HepG2 (cell line): ENCODE measurements at regions not wholly inside any gene's neighbourhood (a gene's known extent, or its start where the extent isn't known, plus 50 kb on each side); places are given as distances from the start of the nearest gene placed in this dataset.

Experiments used
- ATAC-seq: fragments of 200-7000 bp; cut with Tn5 transposase; 3 replicates; pipeline ENCODE4 v1.9.1; 2020; ENCODE audit warnings: mild to moderate bottlenecking, moderate library complexity
- BruUV-seq: library from RNA; stranded (reverse); fragments of 400-500 nt; replicated peaks from 2 replicates; lab custom pipeline; 2021; lab: Mats Ljungman, UMichigan
- CTCF ChIA-PET: fragments of 300-600 bp; formaldehyde crosslinking; extraction: SDS; loops from one replicate; lab custom pipeline; 2021; ENCODE audit warnings: low total read pairs, inconsistent platforms, low intra/inter-chr PET ratio; lab: Yijun Ruan, JAX
- POLR2A ChIA-PET: fragments of 350-600 bp; sonication (Branson Sonifier 250); formaldehyde crosslinking; loops from one replicate; lab custom pipeline; 2020; ENCODE audit warnings: antibody characterized with exemption, inconsistent platforms; lab: Yijun Ruan, JAX
- DNase-seq: peaks from one replicate; pipeline ENCODE4 v3.0.0-alpha.2; 2015; ENCODE audit warnings: low spot score
- FAIRE-seq: peaks from 3 replicates; lab custom pipeline; 2011; peaks lifted over from hg19 to GRCh38; lab: Jason Lieb, UNC
- H2AFZ ChIP-seq: one replicate; pipeline ENCODE4 v1.6.1; 2011; ENCODE audit warnings: low read length, inconsistent platforms
- H3K27ac ChIP-seq: fragments of 300-600 bp; 3 replicates; pipeline ENCODE4 v1.8.0; 2011; ENCODE audit warnings: mixed run types, mild to moderate bottlenecking, mixed read lengths, low read length, inconsistent platforms; ENCODE audit not compliant: insufficient read depth; ENCODE audit errors: extremely low read length
- H3K27me3 ChIP-seq, 2 experiments: fragments of 200-600 bp in 1 of 2; 2 replicates in 1 of 2; 3 replicates in 1 of 2; pipeline versions ENCODE4 v1.6.0 to v1.8.0; 2011; ENCODE audit warnings: low read length in 2 of 2, mild to moderate bottlenecking in 2 of 2, moderate library complexity in 2 of 2, inconsistent platforms in 1 of 2; ENCODE audit not compliant: insufficient read depth in 2 of 2, control insufficient read depth in 1 of 2
- H3K36me3 ChIP-seq, 2 experiments: fragments of 200-600 bp in 1 of 2; replicated peaks in 1 of 2; 2 replicates in 1 of 2; 3 replicates in 1 of 2; pipeline versions ENCODE4 v1.5.1 to v1.8.0; 2011; ENCODE audit warnings: low read length in 2 of 2, inconsistent platforms in 1 of 2; ENCODE audit not compliant: insufficient read depth in 2 of 2, control insufficient read depth in 1 of 2
- H3K4me1 ChIP-seq: 2 replicates; pipeline ENCODE4 v1.5.1; 2012; ENCODE audit warnings: low read length, inconsistent platforms; ENCODE audit not compliant: insufficient read depth
- H3K4me2 ChIP-seq: 2 replicates; pipeline ENCODE4 v1.6.0; 2011; ENCODE audit warnings: low read depth, low read length, inconsistent platforms
- H3K4me3 ChIP-seq, 3 experiments: fragments of 200-600 bp in 1 of 3; sonication (generic), shearing (Covaris generic) in 1 of 3; replicated peaks in 1 of 3; 2 replicates each; pipeline ENCODE4 v1.5.1; 2011 to 2016; ENCODE audit warnings: low read length in 3 of 3, inconsistent platforms in 2 of 3, low read depth in 2 of 3, mild to moderate bottlenecking in 2 of 3, control low read depth in 1 of 3, mixed read lengths in 1 of 3; ENCODE audit not compliant: insufficient read depth in 1 of 3
- H3K79me2 ChIP-seq: one replicate; pipeline ENCODE4 v1.6.1; 2011; ENCODE audit warnings: low read length, inconsistent platforms; ENCODE audit not compliant: insufficient read depth
- H3K9ac ChIP-seq: 2 replicates; pipeline ENCODE4 v1.6.0; 2011; ENCODE audit warnings: mild to moderate bottlenecking, low read depth, low read length, inconsistent platforms; ENCODE audit not compliant: insufficient read depth
- H3K9me3 ChIP-seq: 2 replicates; pipeline ENCODE4 v1.5.1; 2012; ENCODE audit warnings: mild to moderate bottlenecking, low read length
- H4K20me1 ChIP-seq: 2 replicates; pipeline ENCODE4 v1.6.0; 2011; ENCODE audit warnings: inconsistent platforms, mild to moderate bottlenecking, low read length, moderate library complexity; ENCODE audit not compliant: insufficient read depth
- CENPT ChIP-seq: sonication (generic); formaldehyde crosslinking; IDR thresholded peaks from 2 replicates; pipeline ENCODE4 v1.8.0; 2022; ENCODE audit warnings: low read depth, mild to moderate bottlenecking, moderate library complexity, missing genetic modification reagents
- CHD4 ChIP-seq: fragments of 200-600 bp; sonication (generic); IDR thresholded peaks from 2 replicates; pipeline ENCODE4 v1.7.0; 2017; ENCODE audit warnings: mild to moderate bottlenecking, low read length, borderline replicate concordance
- HCFC1 ChIP-seq: fragments of 150-350 bp; IDR thresholded peaks from 2 replicates; pipeline ENCODE4 v1.6.1; 2014; ENCODE audit warnings: low read depth, low read length
- HDAC1 ChIP-seq: sonication (generic); formaldehyde crosslinking; IDR thresholded peaks from 2 replicates; pipeline ENCODE4 v1.5.1; 2020; ENCODE audit warnings: mild to moderate bottlenecking, missing genetic modification reagents
- KAT7 ChIP-seq: IDR thresholded peaks from 2 replicates; pipeline ENCODE4 v1.6.1; 2018; ENCODE audit warnings: borderline replicate concordance, missing compliant biosample characterization
- MXI1 ChIP-seq: IDR thresholded peaks from 3 replicates; pipeline ENCODE4 v1.6.1; 2012; ENCODE audit warnings: low read depth, low read length, inconsistent platforms, borderline replicate concordance
- ZNF616 ChIP-seq: sonication (generic); formaldehyde crosslinking; IDR thresholded peaks from 2 replicates; pipeline ENCODE4 v1.5.0; 2020; ENCODE audit warnings: low read depth, mild to moderate bottlenecking, missing genetic modification reagents
- ZSCAN21 ChIP-seq: sonication (generic); formaldehyde crosslinking; IDR thresholded peaks from 2 replicates; pipeline ENCODE4 v1.8.0; 2022; ENCODE audit warnings: mild to moderate bottlenecking, missing genetic modification reagents, moderate library complexity, borderline replicate concordance
- WGBS: methylation state at CpG from one replicate; pipeline ENCODE4 v1.1.6; 2017; ENCODE audit warnings: low lambda C conversion rate; 5-methylcytosine and 5-hydroxymethylcytosine counted together
- in situ Hi-C: cut with HindIII; loops from 2 replicates; pipeline ENCODE4 v1.10.0; 2017; ENCODE audit warnings: low pct_unique_long_range_greater_than_20kb; ENCODE audit not compliant: extremely low pct_ligation_motif_present
- intact Hi-C: fragments of 100-400 bp; cut with micrococcal nuclease; formaldehyde crosslinking; loops from one replicate; pipeline ENCODE4 v1.10.0; 2022; ENCODE audit not compliant: unreplicated experiment
- TF ChIP-seq, protein P1 (sequence below): sonication (generic); formaldehyde crosslinking; conservative IDR thresholded peaks from 2 replicates; pipeline ENCODE4 v1.4.0; 2020; ENCODE audit warnings: missing genetic modification reagents
- TF ChIP-seq, protein P2 (sequence below): sonication (generic); formaldehyde crosslinking; IDR thresholded peaks from 2 replicates; pipeline ENCODE4 v1.5.1; 2020; ENCODE audit warnings: mild to moderate bottlenecking, moderate library complexity, missing genetic modification reagents
- TF ChIP-seq, protein P3 (sequence below): sonication (generic); formaldehyde crosslinking; IDR thresholded peaks from 2 replicates; pipeline ENCODE4 v1.8.0; 2022; ENCODE audit warnings: missing genetic modification reagents, mild to moderate bottlenecking, moderate library complexity, borderline replicate concordance

DNA sequence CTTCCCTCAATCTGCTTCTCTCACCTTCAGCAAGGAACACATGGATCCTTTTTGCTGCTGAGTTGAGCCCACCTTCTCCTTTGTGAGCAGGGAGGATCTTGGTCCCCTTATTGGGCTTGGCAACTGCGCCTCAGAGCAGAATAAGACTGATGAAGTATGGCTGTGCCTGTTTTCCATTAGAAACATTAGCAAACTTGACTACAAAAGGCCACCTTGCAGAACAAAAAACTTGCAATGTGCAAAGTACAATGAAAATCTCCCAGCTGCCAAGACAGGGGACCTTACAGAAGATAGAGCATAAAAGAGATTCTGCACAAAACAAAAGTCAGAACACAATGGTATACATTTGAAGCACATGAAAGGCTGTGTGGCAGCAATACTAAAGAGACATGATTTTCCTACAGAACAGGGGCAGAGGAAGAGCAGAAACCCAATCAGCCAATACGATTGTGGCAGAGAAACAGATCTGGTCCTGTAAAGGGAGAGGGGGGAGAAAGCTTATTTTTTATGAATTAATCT lies 173.5 kb upstream of the SNX19 start:
- DNase-seq (no peak), ATAC-seq (no peak), FAIRE-seq (no peak)
- in situ Hi-C loops: no loop called here
- Histone ChIP-seq H3K4me1 (no peaks in the 10 kb centered on the region), H3K27me3 (peaks cover 0 to 2% of the 10 kb centered on the region in 2 experiments; a peak in 1 of 5 replicates), H4K20me1 (no peaks in the 10 kb centered on the region), H3K4me3 (no peak overlapping the region), H2AFZ (no peak overlapping the region), H3K79me2 (no peaks in the 10 kb centered on the region), H3K27ac (no peak overlapping the region), H3K4me2 (no peak overlapping the region), H3K9me3 (peaks cover 6% of the 10 kb centered on the region; the same call in 1 of the 2 replicates), H3K36me3 (no peaks in the 10 kb centered on the region), H3K9ac (no peak overlapping the region)
- no peak for TF ChIP-seq CENPT (CRISPR knock-in tag)
- intact Hi-C loops: no loop called here
- WGBS: 0% methylated on average over 2 of the region's 2 CpGs
- ChIA-PET POLR2A (no interaction called here), CTCF (no interaction called here)
- BruUV-seq: no TSS peak

DNA sequence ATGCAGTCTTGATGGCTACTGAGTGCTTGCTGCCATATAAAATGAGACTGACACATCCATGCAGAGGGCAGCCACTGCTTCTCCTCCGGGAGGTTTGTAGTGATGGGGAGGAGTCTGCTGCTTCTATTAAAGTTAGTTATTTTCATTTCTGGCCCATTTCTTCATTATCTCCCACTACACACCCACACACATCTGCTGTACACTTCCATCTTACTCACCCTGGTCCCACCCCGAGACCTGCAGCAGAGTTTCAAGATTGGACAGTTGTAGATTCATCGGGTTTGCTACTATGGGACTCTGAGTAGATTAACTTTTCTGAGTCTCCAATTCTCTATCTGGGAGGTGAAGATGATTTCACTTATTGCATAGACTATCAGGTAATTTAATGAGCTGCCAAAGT lies 176.2 kb upstream of the SNX19 start:
- in situ Hi-C loops (no loop called here), intact Hi-C loops (no loop called here)
- H3K9ac ChIP-seq: no peak overlapping the region
- ATAC-seq (no peak), DNase-seq (no peak), FAIRE-seq (no peak)
- H4K20me1 ChIP-seq: no peaks in the 10 kb centered on the region
- H3K79me2 ChIP-seq: no peaks in the 10 kb centered on the region
- no peak overlapping the region for H3K4me2 ChIP-seq
- no peaks in the 10 kb centered on the region for H3K36me3 ChIP-seq
- H3K4me3 ChIP-seq: no peak overlapping the region
- 6% methylated on average over 3 of the region's 3 CpGs for WGBS
- no peaks in the 10 kb centered on the region for H3K4me1 ChIP-seq
- no TSS peak for BruUV-seq
- no peak overlapping the region for H3K27ac ChIP-seq
- CTCF ChIA-PET: no interaction called here
- POLR2A ChIA-PET: no interaction called here
- H3K27me3 ChIP-seq: peaks cover 0 to 4% of the 10 kb centered on the region in 2 experiments; a peak in 1 of 5 replicates
- H2AFZ ChIP-seq: no peak overlapping the region
- H3K9me3 ChIP-seq: no peaks in the 10 kb centered on the region
- TF ChIP-seq HCFC1 (no peak), CHD4 (no peak), ZNF616 (no peak), ZSCAN21 (CRISPR knock-in tag) (no peak), KAT7 (CRISPR knock-in tag) (no peak), MXI1 (no peak), HDAC1 (CRISPR knock-in tag) (no peak)
- TF ChIP-seq, protein P1, sequence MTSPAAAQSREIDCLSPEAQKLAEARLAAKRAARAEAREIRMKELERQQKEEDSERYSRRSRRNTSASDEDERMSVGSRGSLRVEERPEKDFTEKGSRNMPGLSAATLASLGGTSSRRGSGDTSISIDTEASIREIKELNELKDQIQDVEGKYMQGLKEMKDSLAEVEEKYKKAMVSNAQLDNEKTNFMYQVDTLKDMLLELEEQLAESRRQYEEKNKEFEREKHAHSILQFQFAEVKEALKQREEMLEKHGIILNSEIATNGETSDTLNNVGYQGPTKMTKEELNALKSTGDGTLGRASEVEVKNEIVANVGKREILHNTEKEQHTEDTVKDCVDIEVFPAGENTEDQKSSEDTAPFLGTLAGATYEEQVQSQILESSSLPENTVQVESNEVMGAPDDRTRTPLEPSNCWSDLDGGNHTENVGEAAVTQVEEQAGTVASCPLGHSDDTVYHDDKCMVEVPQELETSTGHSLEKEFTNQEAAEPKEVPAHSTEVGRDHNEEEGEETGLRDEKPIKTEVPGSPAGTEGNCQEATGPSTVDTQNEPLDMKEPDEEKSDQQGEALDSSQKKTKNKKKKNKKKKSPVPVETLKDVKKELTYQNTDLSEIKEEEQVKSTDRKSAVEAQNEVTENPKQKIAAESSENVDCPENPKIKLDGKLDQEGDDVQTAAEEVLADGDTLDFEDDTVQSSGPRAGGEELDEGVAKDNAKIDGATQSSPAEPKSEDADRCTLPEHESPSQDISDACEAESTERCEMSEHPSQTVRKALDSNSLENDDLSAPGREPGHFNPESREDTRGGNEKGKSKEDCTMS: no peak
- TF ChIP-seq, protein P2, sequence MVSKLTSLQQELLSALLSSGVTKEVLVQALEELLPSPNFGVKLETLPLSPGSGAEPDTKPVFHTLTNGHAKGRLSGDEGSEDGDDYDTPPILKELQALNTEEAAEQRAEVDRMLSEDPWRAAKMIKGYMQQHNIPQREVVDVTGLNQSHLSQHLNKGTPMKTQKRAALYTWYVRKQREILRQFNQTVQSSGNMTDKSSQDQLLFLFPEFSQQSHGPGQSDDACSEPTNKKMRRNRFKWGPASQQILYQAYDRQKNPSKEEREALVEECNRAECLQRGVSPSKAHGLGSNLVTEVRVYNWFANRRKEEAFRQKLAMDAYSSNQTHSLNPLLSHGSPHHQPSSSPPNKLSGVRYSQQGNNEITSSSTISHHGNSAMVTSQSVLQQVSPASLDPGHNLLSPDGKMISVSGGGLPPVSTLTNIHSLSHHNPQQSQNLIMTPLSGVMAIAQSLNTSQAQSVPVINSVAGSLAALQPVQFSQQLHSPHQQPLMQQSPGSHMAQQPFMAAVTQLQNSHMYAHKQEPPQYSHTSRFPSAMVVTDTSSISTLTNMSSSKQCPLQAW (CRISPR knock-in tag): no peak
- TF ChIP-seq, protein P3, sequence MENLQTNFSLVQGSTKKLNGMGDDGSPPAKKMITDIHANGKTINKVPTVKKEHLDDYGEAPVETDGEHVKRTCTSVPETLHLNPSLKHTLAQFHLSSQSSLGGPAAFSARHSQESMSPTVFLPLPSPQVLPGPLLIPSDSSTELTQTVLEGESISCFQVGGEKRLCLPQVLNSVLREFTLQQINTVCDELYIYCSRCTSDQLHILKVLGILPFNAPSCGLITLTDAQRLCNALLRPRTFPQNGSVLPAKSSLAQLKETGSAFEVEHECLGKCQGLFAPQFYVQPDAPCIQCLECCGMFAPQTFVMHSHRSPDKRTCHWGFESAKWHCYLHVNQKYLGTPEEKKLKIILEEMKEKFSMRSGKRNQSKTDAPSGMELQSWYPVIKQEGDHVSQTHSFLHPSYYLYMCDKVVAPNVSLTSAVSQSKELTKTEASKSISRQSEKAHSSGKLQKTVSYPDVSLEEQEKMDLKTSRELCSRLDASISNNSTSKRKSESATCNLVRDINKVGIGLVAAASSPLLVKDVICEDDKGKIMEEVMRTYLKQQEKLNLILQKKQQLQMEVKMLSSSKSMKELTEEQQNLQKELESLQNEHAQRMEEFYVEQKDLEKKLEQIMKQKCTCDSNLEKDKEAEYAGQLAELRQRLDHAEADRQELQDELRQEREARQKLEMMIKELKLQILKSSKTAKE (CRISPR knock-in tag): no peak
